Peyer's patch (tissue), 4 donors: ENCODE measurements at regions not wholly inside any gene's neighbourhood (a gene's known extent, or its start where the extent isn't known, plus 50 kb on each side); places are given as distances from the start of the nearest gene placed in this dataset.

Source experiments
- DNase-seq, 3 donors: peaks; one replicate each; pipeline ENCODE4 v3.0.0-alpha.2; 2017 to 2019
- H3K27ac ChIP-seq, 4 donors: fragments of 200-600 bp; sonication (generic); one replicate each; pipeline ENCODE4 v1.5.1; 2016 to 2019
- H3K27me3 ChIP-seq, 2 donors: fragments of 200-600 bp; sonication (generic); one replicate each; pipeline ENCODE4 v1.5.1; 2019
- H3K36me3 ChIP-seq, 3 donors: fragments of 200-600 bp; sonication (generic); one replicate each; pipeline ENCODE4 v1.5.1; 2016 to 2019
- H3K4me1 ChIP-seq, 4 donors: fragments of 200-600 bp; sonication (generic); one replicate each; pipeline ENCODE4 v1.5.1; 2016 to 2019
- H3K4me3 ChIP-seq, 4 donors: fragments of 200-600 bp; sonication (generic); 1 replicate in 3 of 4; 2 replicates in 1 of 4; pipeline ENCODE4 v1.5.1; 2016 to 2019; ENCODE audit warnings: mild to moderate bottlenecking in 1 of 4
- H3K9me3 ChIP-seq, 4 donors: fragments of 200-600 bp; sonication (generic); one replicate each; pipeline ENCODE4 v1.5.1; 2016 to 2019; ENCODE audit warnings: mild to moderate bottlenecking in 1 of 4
- CTCF ChIP-seq, 6 experiments: fragments of 450-650 bp in 4 of 6; fragments of 200-600 bp in 2 of 6; sonication (generic) in 1 of 6; IDR thresholded peaks; one replicate each; pipeline ENCODE4 v1.5.1; 2017 to 2019; ENCODE audit warnings: antibody characterized with exemption in 6 of 6, mild to moderate bottlenecking in 3 of 6, moderate library complexity in 1 of 6
- POLR2A ChIP-seq, 2 donors: fragments of 450-650 bp; IDR thresholded peaks; one replicate each; pipeline ENCODE4 v1.5.1; 2017; ENCODE audit warnings: antibody characterized with exemption in 2 of 2, mild to moderate bottlenecking in 2 of 2, moderate library complexity in 2 of 2

- H3K27me3 ChIP-seq = no peaks in the 10 kb centered on the region
Measured at GRCh38 chr6:91565207-91565606, 978.3 kb upstream of the MAP3K7 start.

GRCh38 chr6:91562955-91563354, 976.1 kb upstream of the MAP3K7 start:
- no peak overlapping the region for H3K4me3 ChIP-seq
- H3K27me3 ChIP-seq = no peaks in the 10 kb centered on the region
- no peaks in the 10 kb centered on the region for H3K4me1 ChIP-seq
- no peaks in the 10 kb centered on the region for H3K36me3 ChIP-seq
- H3K27ac ChIP-seq = no peak overlapping the region
- DNase-seq = no peak
- no peaks in the 10 kb centered on the region for H3K9me3 ChIP-seq
- TF ChIP-seq POLR2A (IDR thresholded peaks at IDR 0.05) = no peak
- no peak for TF ChIP-seq CTCF (IDR thresholded peaks at IDR 0.05)

More at GRCh38 chr6:91565207-91565606, 978.3 kb upstream of the MAP3K7 start:
- Histone ChIP-seq H3K27ac (no peak overlapping the region), H3K4me3 (no peak overlapping the region), H3K4me1 (no peaks in the 10 kb centered on the region), H3K9me3 (no peaks in the 10 kb centered on the region), H3K36me3 (no peaks in the 10 kb centered on the region)
- DNase-seq = no peak
- no peak for TF ChIP-seq POLR2A (IDR thresholded peaks at IDR 0.05)
- no peak for TF ChIP-seq CTCF (IDR thresholded peaks at IDR 0.05)

GRCh38 chr6:91560409-91560808, 973.5 kb upstream of the MAP3K7 start:
- DNase-seq = no peak
- TF ChIP-seq POLR2A (IDR thresholded peaks at IDR 0.05) (no peak), CTCF (IDR thresholded peaks at IDR 0.05) (no peak)

GRCh38 chr6:91540902-91541301, 954.0 kb upstream of the MAP3K7 start:
- Histone ChIP-seq H3K36me3 (no peaks in the 10 kb centered on the region), H3K9me3 (no peaks in the 10 kb centered on the region), H3K27ac (no peak overlapping the region), H3K27me3 (no peaks in the 10 kb centered on the region), H3K4me3 (no peak overlapping the region), H3K4me1 (no peaks in the 10 kb centered on the region)
- DNase-seq = no peak
- TF ChIP-seq POLR2A (IDR thresholded peaks at IDR 0.05) (no peak), CTCF (IDR thresholded peaks at IDR 0.05) (no peak)

More at GRCh38 chr6:91560409-91560808, 973.5 kb upstream of the MAP3K7 start:
- H3K36me3 ChIP-seq = no peaks in the 10 kb centered on the region
- no peak overlapping the region for H3K27ac ChIP-seq
- no peak overlapping the region for H3K4me3 ChIP-seq
- H3K9me3 ChIP-seq = no peaks in the 10 kb centered on the region
- H3K4me1 ChIP-seq = no peaks in the 10 kb centered on the region
- H3K27me3 ChIP-seq = no peaks in the 10 kb centered on the region

GRCh38 chr6:91539456-91539855, 952.6 kb upstream of the MAP3K7 start:
- Histone ChIP-seq H3K27me3 (no peaks in the 10 kb centered on the region), H3K36me3 (no peaks in the 10 kb centered on the region), H3K4me1 (no peaks in the 10 kb centered on the region), H3K4me3 (no peak overlapping the region), H3K9me3 (no peaks in the 10 kb centered on the region), H3K27ac (no peak overlapping the region)
- no peak for DNase-seq
- no peak for TF ChIP-seq CTCF (IDR thresholded peaks at IDR 0.05)
- no peak for TF ChIP-seq POLR2A (IDR thresholded peaks at IDR 0.05)

- Histone ChIP-seq H3K27ac (no peak overlapping the region), H3K4me1 (no peaks in the 10 kb centered on the region), H3K9me3 (no peaks in the 10 kb centered on the region), H3K27me3 (no peaks in the 10 kb centered on the region), H3K36me3 (no peaks in the 10 kb centered on the region), H3K4me3 (no peak overlapping the region)
- DNase-seq = no peak
- TF ChIP-seq CTCF (IDR thresholded peaks at IDR 0.05) (no peak), POLR2A (IDR thresholded peaks at IDR 0.05) (no peak)
Measured at GRCh38 chr6:91538622-91539021, 951.8 kb upstream of the MAP3K7 start.
